Keratinocyte (primary cell): ENCODE measurements at regions not wholly inside any gene's neighbourhood (a gene's known extent, or its start where the extent isn't known, plus 50 kb on each side); places are given as distances from the start of the nearest gene placed in this dataset.

Experiments used
- DNase-seq: peaks from one replicate; pipeline ENCODE4 v3.0.0-alpha.2; 2011; ENCODE audit warnings: low read depth, missing footprints, low spot score
- FAIRE-seq: peaks from 2 replicates; lab custom pipeline; 2011; peaks lifted over from hg19 to GRCh38; lab: Jason Lieb, UNC
- H2AFZ ChIP-seq: 2 replicates; pipeline ENCODE4 v1.6.0; 2012; ENCODE audit warnings: low read length, control low read depth, inconsistent platforms; ENCODE audit not compliant: control insufficient read depth
- H3K27ac ChIP-seq: 2 replicates; pipeline ENCODE4 v1.5.1; 2011; ENCODE audit warnings: low read length; ENCODE audit not compliant: control insufficient read depth, insufficient read depth
- H3K27me3 ChIP-seq: 3 replicates; pipeline ENCODE4 v1.6.0; 2011; ENCODE audit warnings: low read length; ENCODE audit not compliant: control insufficient read depth, insufficient read depth; ENCODE audit errors: extremely low read depth
- H3K36me3 ChIP-seq, 2 experiments: 2 replicates in 1 of 2; 3 replicates in 1 of 2; pipeline ENCODE4 v1.5.1; 2011; ENCODE audit warnings: low read length in 2 of 2, mild to moderate bottlenecking in 1 of 2; ENCODE audit not compliant: control insufficient read depth in 2 of 2, insufficient read depth in 2 of 2; ENCODE audit errors: extremely low read depth in 1 of 2
- H3K4me1 ChIP-seq: 3 replicates; pipeline ENCODE4 v1.5.1; 2011; ENCODE audit warnings: low read length; ENCODE audit not compliant: control insufficient read depth, insufficient read depth; ENCODE audit errors: extremely low read depth
- H3K4me2 ChIP-seq: 3 replicates; pipeline ENCODE4 v1.6.0; 2011; ENCODE audit warnings: low read depth, low read length; ENCODE audit not compliant: control insufficient read depth, insufficient read depth; ENCODE audit errors: extremely low read depth
- H3K4me3 ChIP-seq, 3 experiments: fragments of 200-600 bp in 1 of 3; sonication (generic) in 1 of 3; 2 replicates in 2 of 3; 3 replicates in 1 of 3; pipeline ENCODE4 v1.5.1; 2011 to 2016; ENCODE audit warnings: low read length in 3 of 3, mild to moderate bottlenecking in 3 of 3, control low read depth in 2 of 3, inconsistent platforms in 1 of 3, low read depth in 1 of 3, mixed read lengths in 1 of 3, mixed run types in 1 of 3, moderate library complexity in 1 of 3; ENCODE audit not compliant: control insufficient read depth in 2 of 3, insufficient read depth in 2 of 3; ENCODE audit errors: extremely low read depth in 1 of 3
- H3K79me2 ChIP-seq: 2 replicates; pipeline ENCODE4 v1.6.0; 2012; ENCODE audit warnings: low read length; ENCODE audit not compliant: control insufficient read depth, insufficient read depth
- H3K9ac ChIP-seq: 3 replicates; pipeline ENCODE4 v1.6.0; 2011; ENCODE audit warnings: low read length; ENCODE audit not compliant: control insufficient read depth, insufficient read depth; ENCODE audit errors: extremely low read depth
- H3K9me1 ChIP-seq: 3 replicates; pipeline ENCODE4 v1.6.0; 2011; ENCODE audit warnings: low read length; ENCODE audit not compliant: control insufficient read depth, insufficient read depth; ENCODE audit errors: extremely low read depth
- H3K9me3 ChIP-seq: 2 replicates; pipeline ENCODE4 v1.5.1; 2012; ENCODE audit warnings: low read depth, low read length; ENCODE audit not compliant: control insufficient read depth
- H4K20me1 ChIP-seq: 3 replicates; pipeline ENCODE4 v1.6.0; 2011; ENCODE audit warnings: low read length; ENCODE audit not compliant: control insufficient read depth, insufficient read depth; ENCODE audit errors: extremely low read depth
- CTCF ChIP-seq, 3 experiments: IDR thresholded peaks in 1 of 3; conservative IDR thresholded peaks in 1 of 3; optimal IDR thresholded peaks in 1 of 3; 2 replicates in 2 of 3; 3 replicates in 1 of 3; pipeline versions ENCODE3 to v1.5.1; 2011; ENCODE audit warnings: low read length in 3 of 3, mild to moderate bottlenecking in 3 of 3, moderate library complexity in 2 of 3, control low read depth in 1 of 3, inconsistent platforms in 1 of 3; ENCODE audit not compliant: insufficient read depth in 2 of 3; ENCODE audit errors: extremely low read depth in 1 of 3
- EZH2 ChIP-seq: IDR thresholded peaks from one replicate; pipeline ENCODE4 v1.6.1; 2012; ENCODE audit warnings: inconsistent platforms, mild to moderate bottlenecking, low read length, moderate library complexity
- dilution Hi-C: fragments of 300-500 bp; cut with MboI; formaldehyde crosslinking; loops from one replicate; pipeline ENCODE4 v1.7.0; 2020; ENCODE audit warnings: low sequenced_read_pairs; ENCODE audit not compliant: extremely low pct_ligation_motif_present

DNA sequence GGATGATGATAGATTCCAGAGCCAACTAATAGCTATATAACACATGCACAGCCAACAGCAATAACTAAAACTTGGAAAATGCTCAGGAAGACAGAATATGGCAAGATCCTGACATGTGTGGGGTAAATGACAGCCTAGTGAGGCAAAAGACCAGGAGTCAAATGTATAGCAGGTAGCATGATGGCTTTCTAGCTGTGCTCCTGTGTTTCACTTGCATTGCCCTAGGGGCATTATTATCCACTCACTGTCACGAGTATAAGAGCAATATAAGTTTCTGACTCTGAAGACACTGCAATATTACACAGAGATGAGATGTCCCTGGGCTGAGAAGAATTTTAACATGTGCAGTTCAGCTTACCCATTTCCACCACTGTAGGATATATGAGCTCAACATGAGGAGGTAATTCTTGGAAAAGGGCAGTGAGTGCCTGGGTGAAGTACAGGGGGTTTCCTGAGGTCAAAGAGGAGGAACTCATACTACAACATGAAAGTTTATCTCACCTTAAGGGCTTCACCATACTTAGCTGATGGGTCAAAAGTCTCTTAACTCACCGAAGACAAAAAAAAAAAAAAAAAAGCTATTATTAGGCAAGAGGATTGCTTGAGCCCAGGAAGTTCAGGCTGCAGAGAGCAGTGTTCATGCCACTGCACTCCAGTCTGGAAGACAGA, 1385.6 kb upstream of the SLC39A10 start:
- no peaks in the 10 kb centered on the region for H3K36me3 ChIP-seq
- no peak for TF ChIP-seq EZH2
- TF ChIP-seq CTCF (optimal IDR thresholded peaks at IDR 0.05 in 1 of 3, IDR thresholded peaks at IDR 0.05 in 1 of 3, conservative IDR thresholded peaks at IDR 0.05 in 1 of 3; ENCODE audit: extremely low read depth in 1 of 3, insufficient read depth in 2 of 3, low read length in 3 of 3), result no peak
- H3K4me1 ChIP-seq, result no peaks in the 10 kb centered on the region
- no peak overlapping the region for H3K4me3 ChIP-seq
- no peak overlapping the region for H3K27ac ChIP-seq
- H2AFZ ChIP-seq, result no peak overlapping the region
- H4K20me1 ChIP-seq, result no peaks in the 10 kb centered on the region
- DNase-seq (no peak), FAIRE-seq (no peak)
- H3K4me2 ChIP-seq, result no peak overlapping the region
- no peaks in the 10 kb centered on the region for H3K9me3 ChIP-seq
- H3K9ac ChIP-seq, result no peak overlapping the region
- no peaks in the 10 kb centered on the region for H3K9me1 ChIP-seq
- H3K27me3 ChIP-seq, result no peaks in the 10 kb centered on the region
- dilution Hi-C loops, result no loop called here
- H3K79me2 ChIP-seq, result no peaks in the 10 kb centered on the region

DNA sequence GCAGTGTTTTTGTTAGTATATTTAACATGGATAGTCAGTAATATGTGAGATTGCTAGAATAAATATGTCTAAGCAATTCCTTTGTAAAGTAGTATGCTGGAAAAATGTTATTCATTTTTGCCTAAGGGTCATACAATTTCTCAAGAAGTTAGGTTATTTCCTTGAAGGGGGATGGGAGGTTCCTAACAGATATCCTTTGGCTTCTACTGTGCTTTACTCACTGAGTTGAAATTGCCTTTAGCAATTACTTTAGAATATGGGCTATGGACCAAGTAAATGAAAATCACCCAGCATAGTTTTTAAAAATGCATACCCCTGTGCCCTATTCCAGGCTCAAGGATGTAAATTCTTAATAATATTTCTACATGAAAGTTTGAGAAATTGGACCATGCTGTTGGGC, 1386.4 kb upstream of the SLC39A10 start:
- Histone ChIP-seq H4K20me1 (no peaks in the 10 kb centered on the region), H3K27ac (no peak overlapping the region), H3K4me3 (no peak overlapping the region), H3K4me1 (no peaks in the 10 kb centered on the region), H3K4me2 (no peak overlapping the region), H2AFZ (no peak overlapping the region), H3K9me1 (no peaks in the 10 kb centered on the region), H3K27me3 (no peaks in the 10 kb centered on the region), H3K36me3 (no peaks in the 10 kb centered on the region), H3K79me2 (no peaks in the 10 kb centered on the region), H3K9me3 (no peaks in the 10 kb centered on the region), H3K9ac (no peak overlapping the region)
- dilution Hi-C loops, result no loop called here
- FAIRE-seq (no peak), DNase-seq (no peak)
- no peak for TF ChIP-seq EZH2
- no peak for TF ChIP-seq CTCF (optimal IDR thresholded peaks at IDR 0.05 in 1 of 3, IDR thresholded peaks at IDR 0.05 in 1 of 3, conservative IDR thresholded peaks at IDR 0.05 in 1 of 3; ENCODE audit: extremely low read depth in 1 of 3, insufficient read depth in 2 of 3, low read length in 3 of 3)
